Gastrocnemius medialis (tissue), 4 donors: ENCODE measurements at regions not wholly inside any gene's neighbourhood (a gene's known extent, or its start where the extent isn't known, plus 50 kb on each side); places are given as distances from the start of the nearest gene placed in this dataset.

ENCODE experiments used
- POLR2A ChIP-seq, 2 donors: fragments of 450-650 bp; IDR thresholded peaks; one replicate each; pipeline ENCODE4 v1.6.1; 2017; ENCODE audit warnings: antibody characterized with exemption in 2 of 2, mild to moderate bottlenecking in 2 of 2, moderate library complexity in 2 of 2
- TF ChIP-seq, protein P1 (sequence below), 5 experiments: fragments of 450-650 bp in 3 of 5; fragments of 200-600 bp in 2 of 5; sonication (generic) in 2 of 5; IDR thresholded peaks in 4 of 5; conservative IDR thresholded peaks in 1 of 5; 1 replicate in 4 of 5; 2 replicates in 1 of 5; pipeline ENCODE4 v1.5.1; 2016 to 2019; ENCODE audit warnings: antibody characterized with exemption in 5 of 5, mild to moderate bottlenecking in 3 of 5, moderate library complexity in 3 of 5

DNA sequence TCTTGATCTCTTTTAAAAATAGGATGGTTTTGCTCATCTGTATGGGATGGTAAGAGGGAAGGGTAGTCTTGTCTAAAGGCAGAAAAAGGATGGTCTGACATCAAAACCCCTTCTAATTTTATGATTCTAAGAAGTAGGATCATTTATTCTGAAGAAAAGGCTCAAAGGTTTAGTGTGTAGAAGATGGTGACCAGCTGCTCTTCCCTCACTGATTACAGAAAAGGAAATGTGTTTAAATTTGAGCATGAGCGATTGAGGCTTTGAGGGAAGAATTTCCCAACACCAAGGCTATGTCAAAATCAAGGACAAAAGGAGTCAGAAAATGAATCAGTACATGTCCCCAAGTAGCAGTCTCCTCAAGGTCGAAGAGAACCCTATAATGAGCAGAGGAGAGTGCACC lies 909.8 kb downstream of the EFNB2 start:
- TF ChIP-seq, protein P1, sequence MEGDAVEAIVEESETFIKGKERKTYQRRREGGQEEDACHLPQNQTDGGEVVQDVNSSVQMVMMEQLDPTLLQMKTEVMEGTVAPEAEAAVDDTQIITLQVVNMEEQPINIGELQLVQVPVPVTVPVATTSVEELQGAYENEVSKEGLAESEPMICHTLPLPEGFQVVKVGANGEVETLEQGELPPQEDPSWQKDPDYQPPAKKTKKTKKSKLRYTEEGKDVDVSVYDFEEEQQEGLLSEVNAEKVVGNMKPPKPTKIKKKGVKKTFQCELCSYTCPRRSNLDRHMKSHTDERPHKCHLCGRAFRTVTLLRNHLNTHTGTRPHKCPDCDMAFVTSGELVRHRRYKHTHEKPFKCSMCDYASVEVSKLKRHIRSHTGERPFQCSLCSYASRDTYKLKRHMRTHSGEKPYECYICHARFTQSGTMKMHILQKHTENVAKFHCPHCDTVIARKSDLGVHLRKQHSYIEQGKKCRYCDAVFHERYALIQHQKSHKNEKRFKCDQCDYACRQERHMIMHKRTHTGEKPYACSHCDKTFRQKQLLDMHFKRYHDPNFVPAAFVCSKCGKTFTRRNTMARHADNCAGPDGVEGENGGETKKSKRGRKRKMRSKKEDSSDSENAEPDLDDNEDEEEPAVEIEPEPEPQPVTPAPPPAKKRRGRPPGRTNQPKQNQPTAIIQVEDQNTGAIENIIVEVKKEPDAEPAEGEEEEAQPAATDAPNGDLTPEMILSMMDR (IDR thresholded peaks at IDR 0.05 in 4 of 5, conservative IDR thresholded peaks at IDR 0.05 in 1 of 5): no peak
- no peak for TF ChIP-seq POLR2A (IDR thresholded peaks at IDR 0.05)
